HG02981 (cell line): ENCODE measurements at regions not wholly inside any gene's neighbourhood (a gene's known extent, or its start where the extent isn't known, plus 50 kb on each side); places are given as distances from the start of the nearest gene placed in this dataset.
A peak's percentile ranks its signal among the peaks of the same experiment; 100 is the strongest.
"Not testable (repeated sequence)": the region's sequence is repeated elsewhere in the genome, so short reads cannot be mapped to it uniquely, and the experiment has no call there.

Experiments
- ATAC-seq: cut with Tn5 transposase; IDR thresholded peaks from one replicate; pipeline ENCODE4 v1.9.1; 2021; ENCODE audit warnings: mild to moderate bottlenecking, moderate library complexity; ENCODE audit not compliant: unreplicated experiment

- ATAC-seq, result peak; percentile 77
Measured at GRCh38 chr6:88499845-88500699, 333.9 kb upstream of the CNR1 start.

GRCh38 chr6:88499436-88499835, 333.3 kb upstream of the CNR1 start:
- no peak for ATAC-seq

DNA sequence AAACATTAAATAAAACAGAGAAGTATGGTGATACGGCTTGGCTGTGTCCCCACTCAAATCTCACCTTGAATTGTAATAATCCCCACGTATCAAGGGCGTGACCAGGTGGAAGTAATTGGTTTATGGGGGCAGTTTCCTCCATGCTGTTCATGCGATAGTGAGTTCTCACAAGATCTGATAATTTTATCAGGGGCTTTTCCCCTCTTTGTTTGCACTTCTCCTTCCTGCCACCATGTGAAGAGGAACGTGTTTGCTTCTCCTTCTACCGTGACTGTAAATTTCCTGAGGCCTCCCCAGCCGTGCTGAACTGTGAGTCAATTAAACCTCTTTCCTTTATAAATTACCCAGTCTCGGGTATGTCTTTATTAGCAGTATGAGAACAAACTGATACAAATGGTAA, 331.3 kb upstream of the CNR1 start:
- ATAC-seq, result not testable (repeated sequence)

- ATAC-seq, result peak; percentile 56
Measured at GRCh38 chr6:88494401-88495140, 328.4 kb upstream of the CNR1 start.

GRCh38 chr6:88493717-88494116, 327.6 kb upstream of the CNR1 start:
- ATAC-seq, result peak; percentile 39

DNA sequence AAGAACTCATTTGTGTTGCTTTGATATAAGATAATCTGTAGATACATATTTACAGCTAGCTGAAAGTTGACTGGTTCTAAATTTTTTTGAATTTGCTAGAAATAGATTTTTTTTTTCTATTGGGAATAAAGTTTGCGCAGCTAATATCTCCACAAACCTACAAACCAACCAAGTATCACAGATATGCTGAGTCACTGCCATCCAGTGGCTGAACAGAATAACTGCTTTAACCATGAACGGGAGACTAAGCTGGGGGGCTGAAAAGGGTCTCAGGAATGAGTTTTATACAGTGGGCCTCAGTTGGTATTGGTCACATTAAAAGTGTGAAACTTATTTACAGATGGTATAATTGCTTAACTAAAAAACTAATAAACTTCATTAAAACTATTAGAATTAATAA, 326.7 kb upstream of the CNR1 start:
- ATAC-seq, result no peak

GRCh38 chr6:88492241-88492640, 326.1 kb upstream of the CNR1 start:
- ATAC-seq, result no peak

- ATAC-seq, result no peak
Measured at GRCh38 chr6:88491266-88491880, 325.2 kb upstream of the CNR1 start.

GRCh38 chr6:88490908-88491264, 324.7 kb upstream of the CNR1 start:
- ATAC-seq, result no peak

DNA sequence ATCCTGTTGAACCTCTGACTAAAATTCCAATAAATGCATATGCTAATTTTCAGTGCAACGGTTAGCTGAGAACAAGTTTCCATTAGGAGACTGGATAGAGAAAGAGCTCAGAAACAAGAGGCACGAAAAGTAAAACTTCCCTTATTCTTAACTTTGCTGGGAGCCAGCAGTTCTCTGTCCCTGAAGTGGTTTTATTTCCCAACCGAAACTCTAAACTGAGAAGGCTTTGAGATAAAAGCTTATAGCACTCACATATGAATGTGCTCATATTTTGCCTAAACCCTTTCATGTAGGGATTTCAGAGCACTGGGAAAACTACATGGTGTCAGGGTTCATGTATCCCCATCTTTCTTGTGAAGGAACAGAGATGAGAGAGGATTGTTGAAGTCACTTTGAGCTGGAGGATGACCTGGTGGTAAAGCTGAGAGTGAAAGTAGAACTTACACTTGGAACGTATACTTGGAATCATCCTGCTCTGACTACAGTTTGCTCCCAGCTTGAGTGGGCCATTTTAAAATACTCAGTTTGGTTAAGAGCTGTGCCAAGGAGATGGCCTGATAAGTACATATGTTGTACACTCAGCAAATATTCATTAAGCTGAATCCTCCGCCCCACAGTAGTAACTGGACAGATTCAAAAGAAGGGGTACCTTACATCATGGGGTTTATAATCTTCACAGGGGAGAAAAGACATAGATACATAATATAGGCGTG, 324.2 kb upstream of the CNR1 start:
- ATAC-seq, result no peak

DNA sequence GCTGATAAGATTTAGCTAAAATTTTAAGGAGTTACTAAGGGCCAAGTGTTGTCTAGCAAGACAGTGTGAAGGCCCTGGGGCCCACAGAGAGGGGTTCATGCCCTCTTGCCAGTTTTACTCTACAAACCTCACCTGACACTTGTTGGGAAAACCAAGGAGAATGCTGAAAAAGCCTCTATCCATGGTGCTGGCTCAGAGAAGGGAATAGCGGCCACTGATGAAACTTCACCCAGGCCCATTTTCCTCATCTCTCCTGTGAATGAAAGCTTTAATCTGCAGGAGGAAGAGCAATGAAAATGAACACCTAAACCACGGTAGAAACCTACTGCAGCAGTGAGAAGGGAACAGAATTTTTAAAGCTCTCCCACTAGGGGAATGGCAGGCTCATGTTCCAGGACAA, 317.3 kb upstream of the CNR1 start:
- no peak for ATAC-seq

GRCh38 chr6:88482465-88482864, 316.3 kb upstream of the CNR1 start:
- ATAC-seq, result no peak

DNA sequence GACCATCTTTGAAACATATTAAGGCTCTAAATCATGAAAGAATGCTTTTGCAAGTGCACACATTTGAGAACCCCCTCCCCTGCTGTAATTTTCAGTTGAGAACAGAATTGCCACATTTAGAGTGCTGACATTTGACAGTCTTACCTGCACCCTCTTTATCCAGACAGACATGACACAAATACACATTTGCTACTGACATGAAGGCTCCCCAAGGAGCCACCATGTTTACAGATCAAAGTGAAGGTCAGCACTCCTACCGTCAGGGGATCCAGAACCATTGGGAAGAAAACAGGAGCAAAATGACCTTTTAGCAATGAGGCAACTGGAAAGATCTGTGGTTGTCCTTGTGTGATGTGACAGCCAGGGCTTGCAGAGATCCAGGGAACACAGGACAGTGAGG, 315.4 kb upstream of the CNR1 start:
- no peak for ATAC-seq

DNA sequence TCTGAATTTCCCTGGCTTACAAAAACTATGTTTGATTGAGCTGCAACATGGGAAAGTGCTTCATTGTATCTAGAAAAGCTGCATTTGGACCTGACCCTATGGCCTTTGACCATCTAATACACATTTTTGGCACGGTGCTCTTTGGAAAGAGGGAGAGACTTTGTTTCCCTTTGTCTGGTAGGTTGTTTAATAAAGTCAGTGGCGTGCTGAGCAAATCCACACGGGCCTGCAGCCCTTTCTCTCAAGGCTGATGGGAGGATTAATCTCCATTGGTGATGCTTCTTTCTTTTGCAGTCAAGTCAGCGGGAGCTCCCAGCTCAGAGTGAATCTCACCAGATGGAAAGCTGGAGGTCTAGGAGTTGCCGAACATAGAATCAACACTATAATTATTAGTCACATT, 314.7 kb upstream of the CNR1 start:
- no peak for ATAC-seq

GRCh38 chr6:88477413-88477812, 311.3 kb upstream of the CNR1 start:
- no peak for ATAC-seq

- ATAC-seq, result no peak
Measured at GRCh38 chr6:88476388-88476787, 310.2 kb upstream of the CNR1 start.

- no peak for ATAC-seq
Measured at GRCh38 chr6:88474720-88475119, 308.6 kb upstream of the CNR1 start.

- ATAC-seq, result no peak
Measured at GRCh38 chr6:88473589-88473988, 307.4 kb upstream of the CNR1 start.

DNA sequence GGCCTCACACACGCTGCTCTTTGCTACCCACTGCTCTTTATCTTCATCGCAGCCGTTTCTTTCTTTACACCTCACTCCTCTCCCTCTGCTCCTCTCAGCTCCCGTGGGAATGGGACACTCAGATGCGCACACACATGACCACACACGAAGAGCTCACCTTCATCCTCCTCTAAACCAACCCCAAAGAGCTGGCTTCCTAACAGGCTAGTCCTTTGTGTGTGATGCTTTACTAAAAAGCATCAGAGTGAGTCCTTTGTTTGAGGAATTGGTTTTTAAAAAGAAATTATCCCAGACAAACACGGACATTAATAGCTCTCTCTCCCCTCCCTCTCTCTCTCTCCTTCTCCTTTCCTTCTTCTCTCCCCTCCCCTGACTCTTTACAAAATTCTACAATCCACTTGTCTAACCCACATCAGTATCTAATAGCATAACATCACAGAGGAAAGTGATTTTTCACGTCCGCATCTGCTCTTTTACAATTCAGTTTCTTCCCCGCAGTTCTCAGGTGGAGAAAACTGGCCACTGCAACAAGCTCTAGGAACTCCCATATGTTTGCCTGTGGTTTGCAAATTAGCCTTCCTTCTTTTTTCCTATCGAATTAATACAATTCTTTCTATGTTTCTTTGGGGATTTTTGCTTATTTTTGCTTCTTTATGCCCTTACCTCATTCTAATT, 306.8 kb upstream of the CNR1 start:
- ATAC-seq, result no peak

GRCh38 chr6:88459643-88460042, 293.5 kb upstream of the CNR1 start:
- ATAC-seq, result no peak

DNA sequence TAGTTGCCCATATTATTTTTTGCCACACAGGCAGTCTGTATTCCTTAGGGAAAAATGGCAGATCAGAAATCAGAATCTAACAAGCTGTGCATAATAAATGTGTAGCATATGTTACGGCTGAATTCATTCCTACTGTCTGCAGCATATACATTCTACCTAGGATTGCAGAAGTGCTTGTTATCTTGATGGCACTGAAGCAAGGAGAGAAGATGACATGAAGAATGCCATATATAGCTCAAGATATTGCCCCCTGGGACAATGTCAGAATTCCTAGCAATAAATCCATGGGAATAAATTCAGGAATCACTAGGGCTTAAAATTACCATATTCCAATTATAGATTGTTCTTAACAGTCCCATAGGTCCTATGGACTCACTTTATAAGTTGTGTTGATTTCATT, 293.0 kb upstream of the CNR1 start:
- ATAC-seq, result no peak
